ENCODE measurements at regions not wholly inside any gene's neighbourhood (a gene's known extent, or its start where the extent isn't known, plus 50 kb on each side); places are given as distances from the start of the nearest gene placed in this dataset.
"Not testable (repeated sequence)": the region's sequence is repeated elsewhere in the genome, so short reads cannot be mapped to it uniquely, and the experiment has no call there.

DNA sequence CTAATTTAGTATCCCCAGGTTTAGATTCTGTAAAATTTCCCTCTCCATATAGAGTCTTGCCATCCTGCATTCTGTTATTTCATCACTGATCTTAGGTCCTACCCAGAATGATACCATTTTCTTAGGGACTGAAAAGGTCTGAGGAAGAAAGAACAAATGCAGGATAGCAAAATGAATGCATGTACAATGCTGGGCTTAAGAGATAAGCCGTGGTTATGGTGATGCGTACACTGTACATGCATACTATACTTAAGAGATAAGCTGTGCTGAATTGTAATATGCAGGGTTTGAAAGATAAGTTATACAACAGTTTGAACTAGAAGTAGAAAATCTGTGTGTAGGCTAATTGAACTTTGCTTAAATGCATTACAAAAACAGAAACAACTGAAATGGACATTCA is 416.2 kb downstream of the C12orf50 start:
- Mint-ChIP-seq H3K27ac (no peak overlapping the region), H3K4me3 (no peak overlapping the region), H3K4me1 (no peaks in the 10 kb centered on the region), H3K9me3 (no peaks in the 10 kb centered on the region), H3K27me3 (no peaks in the 10 kb centered on the region), H3K36me3 (no peaks in the 10 kb centered on the region)

DNA sequence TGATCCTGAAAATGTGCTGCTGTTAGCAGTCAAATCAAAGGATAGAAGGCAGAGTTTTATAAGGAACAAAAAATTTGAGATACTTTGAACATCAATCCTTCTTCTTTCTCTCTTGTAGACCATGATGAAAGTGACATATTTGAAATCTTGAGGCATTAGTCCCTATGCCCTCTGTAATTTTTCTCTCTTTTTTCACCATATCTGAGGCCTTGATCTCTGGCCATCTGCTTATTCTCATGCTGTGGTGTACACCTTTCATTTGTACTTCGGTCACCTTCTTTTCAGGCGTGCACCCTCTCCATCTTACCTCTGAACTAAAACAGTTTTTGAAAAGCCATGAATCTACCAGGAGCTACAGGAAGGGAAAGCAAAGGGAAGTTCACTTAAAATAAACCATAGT is 420.9 kb downstream of the C12orf50 start:
- Mint-ChIP-seq H3K4me1 (no peaks in the 10 kb centered on the region), H3K27me3 (no peaks in the 10 kb centered on the region), H3K27ac (no peak overlapping the region), H3K9me3 (peaks cover 8% of the 10 kb centered on the region), H3K36me3 (no peaks in the 10 kb centered on the region), H3K4me3 (no peak overlapping the region)

DNA sequence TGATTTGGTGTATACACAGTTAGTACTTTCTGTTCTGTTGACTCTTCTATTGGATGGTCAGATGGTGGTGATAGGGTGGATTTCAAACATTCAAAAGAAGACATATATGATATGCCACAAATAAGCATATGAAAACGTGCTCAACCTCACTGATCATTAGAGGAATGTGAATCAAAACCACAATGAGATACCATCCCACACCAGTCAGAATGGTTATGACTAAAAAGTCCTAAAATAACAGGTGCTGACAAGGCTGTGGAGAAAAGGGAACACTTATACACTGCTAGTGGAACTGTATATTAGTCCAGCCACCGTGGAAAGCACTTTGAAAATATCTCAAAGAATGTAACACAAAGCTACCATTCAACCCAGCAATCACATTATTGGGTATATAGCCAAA is 425.5 kb downstream of the C12orf50 start:
- Mint-ChIP-seq H3K9me3 (peaks cover 8% of the 10 kb centered on the region), H3K27ac (no peak overlapping the region), H3K27me3 (no peaks in the 10 kb centered on the region), H3K4me1 (no peaks in the 10 kb centered on the region), H3K36me3 (no peaks in the 10 kb centered on the region), H3K4me3 (no peak overlapping the region)

DNA sequence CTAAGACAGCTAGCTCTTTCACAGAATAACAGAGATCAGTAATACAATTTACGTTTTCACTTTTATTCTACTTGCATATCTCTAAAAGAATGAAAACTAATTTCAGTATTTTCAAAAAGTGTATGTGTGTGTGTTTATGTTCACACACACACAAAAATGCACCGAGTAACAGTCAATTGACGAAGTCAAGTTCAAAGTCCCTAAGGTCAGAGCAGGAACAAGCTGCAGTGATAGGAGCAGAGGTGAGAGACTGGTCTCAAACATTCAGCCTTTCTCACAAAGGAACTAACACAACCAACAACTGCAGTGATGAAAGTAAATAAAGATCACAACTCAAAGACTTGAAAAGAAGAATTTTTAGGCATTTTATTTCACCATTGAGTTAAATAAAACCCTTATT is 429.7 kb downstream of the C12orf50 start:
- Mint-ChIP-seq H3K4me1 (no peaks in the 10 kb centered on the region), H3K27ac (no peak overlapping the region), H3K9me3 (no peaks in the 10 kb centered on the region), H3K4me3 (no peak overlapping the region), H3K27me3 (no peaks in the 10 kb centered on the region), H3K36me3 (no peaks in the 10 kb centered on the region)

DNA sequence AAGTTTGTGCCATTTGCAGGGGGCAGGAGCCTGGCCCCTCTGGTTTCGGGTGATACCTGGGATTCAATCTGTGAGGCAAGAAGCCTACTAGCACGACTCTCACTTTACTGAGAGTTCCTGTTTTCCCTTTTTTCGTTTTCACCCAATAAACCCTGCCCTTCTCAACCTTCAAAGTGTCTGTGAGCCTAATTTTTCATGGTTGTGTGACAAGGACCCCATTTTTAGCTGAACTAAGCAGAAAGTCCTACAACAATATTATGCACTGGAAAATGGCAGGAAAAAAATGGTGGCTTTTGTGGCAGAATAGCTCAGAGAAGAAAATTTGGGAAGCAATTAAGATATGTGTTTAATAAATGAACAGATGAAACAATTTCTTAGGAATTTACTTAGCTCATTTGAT is 432.1 kb downstream of the C12orf50 start:
- Mint-ChIP-seq H3K27ac (no peak overlapping the region), H3K27me3 (no peaks in the 10 kb centered on the region), H3K4me3 (no peak overlapping the region), H3K4me1 (no peaks in the 10 kb centered on the region), H3K9me3 (no peaks in the 10 kb centered on the region), H3K36me3 (no peaks in the 10 kb centered on the region)

DNA sequence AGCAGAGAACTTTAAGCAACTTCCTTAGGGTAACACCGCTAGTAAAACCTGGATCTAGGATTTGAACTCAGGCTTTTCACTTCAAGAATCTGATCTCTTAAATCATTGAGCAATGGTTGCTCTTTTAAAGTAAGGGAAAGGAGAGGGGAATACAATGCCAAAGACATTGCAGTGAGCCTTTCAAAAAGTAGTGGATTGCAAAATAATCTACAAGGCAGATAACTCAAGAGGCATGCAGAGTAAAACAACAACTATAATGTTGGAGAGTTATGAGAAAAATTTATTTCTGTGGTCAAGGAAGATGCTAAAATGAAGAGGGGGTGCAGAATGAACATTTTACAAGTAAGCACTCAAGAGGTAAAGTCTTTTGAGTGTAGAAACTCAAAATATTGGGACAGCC is 432.6 kb downstream of the C12orf50 start:
- Mint-ChIP-seq H3K27ac (no peak overlapping the region), H3K9me3 (no peaks in the 10 kb centered on the region), H3K27me3 (no peaks in the 10 kb centered on the region), H3K4me3 (no peak overlapping the region), H3K36me3 (no peaks in the 10 kb centered on the region), H3K4me1 (no peaks in the 10 kb centered on the region)

DNA sequence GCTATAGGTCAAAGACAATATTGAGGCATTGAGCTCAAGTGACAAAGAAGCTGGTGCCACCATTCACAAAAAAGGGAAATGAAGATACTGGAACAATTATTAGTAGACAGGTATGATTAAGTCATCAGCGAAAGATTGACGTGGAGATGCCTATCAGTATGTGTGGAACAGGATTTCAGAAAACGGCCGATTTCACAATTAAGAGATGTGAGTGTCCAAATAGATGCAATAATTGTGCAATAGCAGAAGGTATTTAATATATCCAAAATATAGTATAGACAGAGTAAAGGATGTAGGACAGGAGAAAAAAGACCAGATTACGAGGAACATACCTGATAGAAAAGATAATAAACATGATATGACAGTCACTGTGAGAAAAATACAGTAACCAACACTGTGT is 433.1 kb downstream of the C12orf50 start:
- Mint-ChIP-seq H3K4me1 (no peaks in the 10 kb centered on the region), H3K27ac (no peak overlapping the region), H3K36me3 (no peaks in the 10 kb centered on the region), H3K4me3 (no peak overlapping the region), H3K27me3 (no peaks in the 10 kb centered on the region), H3K9me3 (no peaks in the 10 kb centered on the region)

DNA sequence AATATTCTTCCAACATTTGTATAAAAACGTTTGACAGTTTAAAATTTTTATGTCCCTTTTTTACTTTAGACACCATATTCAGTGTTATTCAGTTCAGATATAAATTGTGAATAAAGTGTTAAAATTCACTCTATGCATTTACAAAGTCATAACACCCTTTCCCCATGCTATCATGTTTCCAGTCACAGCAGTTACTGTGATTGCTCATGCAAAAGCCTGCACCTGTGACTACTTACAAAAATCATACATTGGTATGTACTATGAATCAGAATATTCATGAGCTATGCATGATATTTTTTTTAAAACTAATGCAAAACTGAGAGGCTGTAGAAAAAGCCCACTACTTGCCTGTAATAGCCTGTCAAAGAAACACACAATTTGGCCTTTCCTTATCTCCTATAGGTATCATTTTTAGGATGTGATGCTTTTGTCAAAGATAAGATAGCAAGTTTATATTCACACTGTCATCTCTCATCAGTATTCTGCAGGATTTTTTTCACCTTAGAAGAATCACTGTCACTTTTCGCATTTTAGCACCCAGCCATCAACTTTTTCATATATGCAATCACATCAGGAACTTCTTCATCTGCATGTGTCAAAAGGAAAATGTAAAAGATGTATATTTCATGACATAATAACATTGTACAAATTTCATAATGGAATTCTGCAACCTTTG is 443.2 kb downstream of the C12orf50 start:
- Mint-ChIP-seq H3K36me3 (no peaks in the 10 kb centered on the region), H3K4me3 (no peak overlapping the region), H3K9me3 (peaks cover 8% of the 10 kb centered on the region), H3K27me3 (no peaks in the 10 kb centered on the region), H3K4me1 (no peaks in the 10 kb centered on the region), H3K27ac (no peak overlapping the region)

DNA sequence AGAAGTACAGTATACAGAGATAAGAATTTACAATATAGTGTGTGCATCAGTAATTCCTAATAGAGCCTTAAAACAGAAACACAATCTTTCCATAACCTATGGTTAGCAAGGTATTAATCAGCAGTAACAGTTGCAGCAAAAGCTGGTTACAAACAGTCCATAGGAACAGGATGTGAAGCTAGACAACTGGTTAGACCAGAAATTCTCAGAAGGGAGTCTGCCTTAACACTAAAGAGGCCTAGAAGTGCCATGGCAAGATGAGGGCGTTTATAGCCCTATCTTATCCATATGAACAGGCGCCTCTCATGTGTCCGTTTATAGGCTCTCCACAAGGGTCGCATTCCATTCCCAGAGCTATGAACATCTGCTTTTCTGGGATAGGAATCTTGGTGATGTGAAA is 450.1 kb downstream of the C12orf50 start:
- not testable (repeated sequence) for H3K4me1 Mint-ChIP-seq, H3K36me3 Mint-ChIP-seq, H3K27me3 Mint-ChIP-seq, H3K27ac Mint-ChIP-seq, H3K4me3 Mint-ChIP-seq, H3K9me3 Mint-ChIP-seq

DNA sequence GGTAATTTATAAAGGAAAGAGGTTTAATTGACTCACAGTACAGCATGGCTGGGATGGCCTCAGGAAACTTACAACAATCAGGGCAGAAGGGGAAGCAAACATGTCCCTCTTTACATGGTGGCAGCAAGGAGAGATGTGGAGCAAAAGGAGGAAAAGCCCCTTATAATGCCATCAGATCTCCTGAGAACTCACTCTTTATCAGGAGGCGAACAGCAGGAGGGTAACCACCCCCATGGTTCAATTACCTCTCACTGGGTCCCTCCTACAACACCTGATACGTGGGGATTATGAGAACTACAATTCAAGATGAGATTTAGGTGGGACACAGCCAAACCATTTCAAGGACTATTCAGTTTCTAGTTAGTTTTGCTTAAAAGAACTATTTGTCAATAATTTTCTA is 453.3 kb downstream of the C12orf50 start:
- Mint-ChIP-seq H3K9me3 (no peaks in the 10 kb centered on the region), H3K27me3 (no peaks in the 10 kb centered on the region), H3K4me1 (no peaks in the 10 kb centered on the region), H3K36me3 (no peaks in the 10 kb centered on the region), H3K27ac (no peak overlapping the region), H3K4me3 (no peak overlapping the region)

DNA sequence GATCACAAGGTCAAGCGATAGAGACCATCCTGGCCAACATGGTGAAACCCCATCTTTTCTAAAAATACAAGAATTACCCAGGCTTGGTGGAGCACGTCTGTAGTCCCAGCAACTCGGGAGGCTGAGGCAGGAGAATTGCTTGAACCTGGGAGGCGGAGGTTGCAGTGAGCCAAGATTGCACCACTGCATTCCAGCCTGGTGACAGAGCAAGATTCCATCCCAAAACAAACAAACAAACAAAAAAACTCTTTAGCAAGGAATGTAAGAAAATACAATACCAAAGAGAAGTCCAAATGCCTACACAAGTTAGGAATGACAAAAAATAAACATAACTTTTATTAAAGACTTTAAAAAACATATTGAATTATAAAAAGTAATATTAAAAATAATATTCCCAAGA is 462.3 kb downstream of the C12orf50 start:
- H3K9me3 Mint-ChIP-seq, H3K27ac Mint-ChIP-seq, H3K4me1 Mint-ChIP-seq, H3K4me3 Mint-ChIP-seq, H3K27me3 Mint-ChIP-seq, H3K36me3 Mint-ChIP-seq: not testable (repeated sequence)

DNA sequence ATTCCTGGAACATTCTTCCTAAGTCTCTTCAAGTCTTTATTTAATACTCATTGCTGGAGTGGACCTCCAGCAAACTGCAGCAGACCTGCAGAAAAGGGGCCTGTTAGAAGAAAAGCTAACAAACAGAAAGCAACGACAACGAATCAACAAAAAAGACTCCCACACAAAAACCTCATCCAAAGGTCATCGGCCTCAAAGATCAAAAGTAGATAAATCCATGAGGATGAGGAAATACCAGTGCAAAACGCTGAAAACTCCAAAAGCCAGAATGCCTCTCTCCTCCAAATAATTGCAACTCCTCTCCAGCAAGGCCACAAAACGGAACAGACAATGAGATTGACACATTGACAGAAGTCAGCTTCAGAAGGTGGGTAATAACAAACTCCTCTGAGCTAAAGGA is 472.2 kb downstream of the C12orf50 start:
- no peaks in the 10 kb centered on the region for H3K36me3 Mint-ChIP-seq
- no peaks in the 10 kb centered on the region for H3K27me3 Mint-ChIP-seq
- H3K4me3 Mint-ChIP-seq, result no peak overlapping the region
- no peaks in the 10 kb centered on the region for H3K4me1 Mint-ChIP-seq
- no peak overlapping the region for H3K27ac Mint-ChIP-seq
- peaks cover 19% of the 10 kb centered on the region for H3K9me3 Mint-ChIP-seq

DNA sequence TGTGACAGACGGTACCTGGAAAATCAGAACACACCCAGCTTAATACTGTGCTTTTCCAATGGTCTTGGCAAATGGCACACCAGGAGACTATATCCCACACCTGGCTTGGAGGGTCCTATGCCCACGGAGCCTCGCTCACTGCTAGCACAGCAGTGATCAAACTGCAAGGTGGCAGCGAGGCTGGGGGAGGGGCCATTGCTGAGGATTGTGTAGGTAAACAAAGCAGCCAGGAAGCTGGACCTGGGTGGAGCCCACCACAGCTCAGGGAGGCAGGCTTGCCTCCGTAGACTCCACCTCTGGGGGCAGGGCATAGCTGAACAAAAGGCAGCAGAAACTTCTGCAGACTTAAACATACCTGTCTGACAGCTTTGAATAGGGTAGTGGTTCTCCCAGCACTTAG is 498.0 kb downstream of the C12orf50 start:
- not testable (repeated sequence) for H3K36me3 Mint-ChIP-seq, H3K27me3 Mint-ChIP-seq, H3K4me3 Mint-ChIP-seq, H3K4me1 Mint-ChIP-seq, H3K27ac Mint-ChIP-seq, H3K9me3 Mint-ChIP-seq

DNA sequence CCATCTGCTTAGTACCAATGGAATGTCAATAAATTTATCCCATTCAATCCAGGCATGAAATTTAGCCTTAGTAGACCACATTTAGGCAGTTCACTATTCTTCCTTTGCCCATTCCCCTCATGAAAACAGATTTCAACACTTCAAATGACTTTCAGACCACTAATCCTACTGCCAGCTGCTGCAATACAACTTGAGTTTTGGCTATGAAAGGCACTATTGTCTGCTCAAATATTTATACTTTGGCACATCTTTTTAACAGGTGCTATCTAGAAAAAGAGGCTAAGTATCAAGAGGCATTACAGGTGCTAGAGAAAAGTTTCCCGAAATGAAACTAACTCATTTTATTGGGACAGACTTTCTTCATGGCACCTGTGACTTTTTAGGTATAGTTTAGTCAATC is 499.8 kb downstream of the C12orf50 start:
- no peak overlapping the region for H3K4me3 Mint-ChIP-seq
- H3K27me3 Mint-ChIP-seq, result no peaks in the 10 kb centered on the region
- H3K27ac Mint-ChIP-seq, result no peak overlapping the region
- H3K36me3 Mint-ChIP-seq, result no peaks in the 10 kb centered on the region
- H3K4me1 Mint-ChIP-seq, result no peaks in the 10 kb centered on the region
- H3K9me3 Mint-ChIP-seq, result peaks cover 5% of the 10 kb centered on the region

DNA sequence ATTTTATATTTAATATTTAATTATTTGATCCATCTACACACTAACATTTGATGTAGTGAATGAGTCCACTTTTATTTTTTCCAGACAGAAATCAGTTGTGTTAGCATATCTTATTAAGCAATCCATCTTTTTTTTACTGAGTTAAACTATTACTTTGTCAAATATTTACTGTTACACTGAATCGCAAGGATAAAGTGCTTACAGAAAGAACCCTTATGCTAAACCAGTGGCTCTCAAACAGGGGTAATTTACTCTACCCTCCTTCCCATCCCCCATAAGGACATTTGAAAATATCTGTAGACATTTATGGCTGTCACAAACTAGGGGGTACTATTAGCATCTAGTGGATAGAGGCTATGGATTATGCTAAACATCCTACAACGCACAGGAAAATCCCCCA is 508.2 kb downstream of the C12orf50 start:
- Mint-ChIP-seq H3K27me3 (no peaks in the 10 kb centered on the region), H3K4me1 (no peaks in the 10 kb centered on the region), H3K4me3 (no peak overlapping the region), H3K27ac (no peak overlapping the region), H3K36me3 (no peaks in the 10 kb centered on the region), H3K9me3 (no peaks in the 10 kb centered on the region)

DNA sequence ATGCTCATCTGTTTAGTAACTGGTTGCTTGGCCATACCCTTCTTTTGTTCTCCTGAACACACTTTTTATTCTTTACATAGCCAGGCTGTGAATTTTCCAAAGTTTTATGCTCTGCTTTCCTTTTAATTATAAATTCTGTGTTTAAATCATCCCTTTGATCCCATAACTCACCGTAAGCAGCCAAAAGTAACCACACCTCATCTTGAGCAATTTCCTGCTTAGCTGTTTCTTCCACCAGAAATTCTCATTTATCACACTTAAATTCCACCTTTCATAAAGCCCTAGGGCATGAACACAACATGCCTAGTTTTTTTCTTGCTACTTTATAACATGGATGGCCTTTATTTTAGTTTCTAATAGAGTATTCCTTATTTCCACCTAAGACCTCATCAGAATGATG is 510.7 kb downstream of the C12orf50 start:
- H3K9me3 Mint-ChIP-seq, result no peaks in the 10 kb centered on the region
- H3K36me3 Mint-ChIP-seq, result no peaks in the 10 kb centered on the region
- no peaks in the 10 kb centered on the region for H3K27me3 Mint-ChIP-seq
- no peaks in the 10 kb centered on the region for H3K4me1 Mint-ChIP-seq
- H3K27ac Mint-ChIP-seq, result no peak overlapping the region
- H3K4me3 Mint-ChIP-seq, result no peak overlapping the region

DNA sequence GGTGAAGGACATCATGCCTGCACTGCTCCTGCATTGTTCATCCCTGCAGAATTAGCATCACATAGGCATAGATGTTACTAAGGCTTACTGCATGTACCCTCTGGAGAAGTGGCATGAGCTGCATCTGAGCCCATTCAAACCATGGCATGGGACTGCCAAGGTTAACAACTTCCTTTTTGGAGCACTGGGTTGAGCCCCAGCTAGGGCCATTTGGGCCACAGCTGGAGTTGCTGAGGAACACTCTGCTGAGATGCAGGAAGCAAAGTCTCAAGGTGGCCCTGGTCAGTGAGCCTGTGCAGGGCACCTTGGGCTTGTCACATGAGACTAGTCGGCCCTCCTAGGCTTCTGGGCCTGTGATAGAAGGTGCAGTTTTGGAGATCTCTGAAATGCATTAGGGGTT is 511.2 kb downstream of the C12orf50 start:
- Mint-ChIP-seq H3K27me3 (no peaks in the 10 kb centered on the region), H3K9me3 (no peaks in the 10 kb centered on the region), H3K4me3 (no peak overlapping the region), H3K36me3 (no peaks in the 10 kb centered on the region), H3K27ac (no peak overlapping the region), H3K4me1 (no peaks in the 10 kb centered on the region)
